Left cardiac atrium (tissue), 4 donors: ENCODE measurements at regions not wholly inside any gene's neighbourhood (a gene's known extent, or its start where the extent isn't known, plus 50 kb on each side); places are given as distances from the start of the nearest gene placed in this dataset.

Experiments used
- ATAC-seq, 2 donors: fragments of 200-7000 bp; cut with Tn5 transposase; one replicate each; pipeline ENCODE4 v1.9.1; 2020; ENCODE audit warnings: mild to moderate bottlenecking in 2 of 2, moderate library complexity in 2 of 2
- DNase-seq: peaks from one replicate; pipeline ENCODE4 v3.0.0-alpha.2; 2020
- intact Hi-C, 2 donors: fragments of 100-400 bp; cut with DNase I; formaldehyde crosslinking; loops; one replicate each; pipeline versions ENCODE4 v1.14.1 to v1.15.1; 2022 to 2023
- donor health status: DM: no; HTN: yes; CAD: no.
- donor health status: DM: no; HTN: yes; CAD: no; lungs with severe emphysema.
- donor health status: DM: yes; HTN: yes; CAD: no.
- donor health status: Dilated cardiomyopathy.

DNA sequence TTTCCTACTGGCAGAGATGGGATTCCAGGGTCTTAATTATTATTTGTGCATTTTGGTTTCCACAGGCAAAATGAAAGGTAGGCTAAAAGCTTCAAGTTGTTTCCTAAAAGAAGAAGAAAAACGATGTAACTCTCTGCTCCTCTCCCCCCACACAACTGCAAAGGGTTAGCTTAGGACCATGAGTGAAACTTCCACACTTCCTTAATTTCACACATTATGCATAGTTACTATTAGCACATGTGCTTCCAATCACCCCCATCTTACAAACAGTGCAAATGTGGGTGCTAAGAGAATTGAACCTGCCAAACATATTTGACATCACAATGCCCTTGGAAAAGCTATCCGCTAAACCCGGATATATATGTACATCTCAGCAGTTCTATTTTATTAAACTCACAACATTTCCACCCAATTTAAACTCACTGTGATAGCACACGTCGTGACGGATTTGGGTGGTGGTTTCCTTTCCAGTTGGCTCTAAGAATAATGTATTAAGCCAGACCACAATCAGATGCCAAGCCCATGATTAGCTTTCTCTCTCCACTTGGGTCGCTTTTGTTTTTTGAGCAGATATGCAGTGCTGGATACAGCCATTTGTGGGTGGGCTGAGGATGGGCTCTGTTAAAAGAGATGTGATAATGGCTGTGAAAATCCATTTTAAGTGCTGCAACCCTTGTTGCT is 245.0 kb upstream of the POU2AF2 start:
- intact Hi-C loops = no loop called here
- DNase-seq (no peak), ATAC-seq (peak; percentile 59 to 65)

- intact Hi-C loops = no loop called here
- ATAC-seq = no peak
- DNase-seq = no peak
Observed at GRCh38 chr11:110992481-110992880, 253.0 kb upstream of the POU2AF2 start.

DNA sequence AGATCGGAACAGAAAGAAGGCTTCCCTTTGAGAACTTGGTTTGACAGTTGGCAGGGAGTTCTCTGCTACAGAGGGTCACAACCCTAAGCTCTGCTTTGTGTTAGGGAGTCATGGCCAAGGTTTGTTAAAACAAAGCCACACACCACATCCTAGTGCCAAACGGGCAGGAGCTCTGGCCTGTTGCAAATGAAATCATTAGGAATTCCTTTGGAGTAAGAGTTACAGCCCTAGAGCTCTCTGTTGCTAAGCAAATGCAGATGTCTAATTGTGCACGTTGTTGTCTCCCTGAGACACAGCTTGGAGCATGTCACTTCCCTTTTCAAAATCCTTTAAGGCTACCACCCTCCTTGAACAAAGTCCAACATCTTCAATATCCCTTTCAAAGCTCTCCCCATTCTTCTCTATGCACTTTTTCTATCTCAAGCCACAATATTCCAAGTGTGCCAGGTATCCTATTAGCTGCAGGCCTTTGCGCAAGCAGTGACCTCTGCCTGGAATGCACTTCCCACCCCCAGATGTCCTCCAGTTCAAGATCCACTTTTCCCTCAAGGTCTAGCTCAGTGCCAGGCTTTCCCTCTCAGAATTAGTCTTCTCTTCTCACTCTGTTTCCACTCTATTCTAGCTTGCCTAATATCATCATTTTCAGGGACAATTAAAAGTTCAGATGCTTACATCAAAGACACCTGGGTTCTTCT is 253.7 kb upstream of the POU2AF2 start:
- ATAC-seq (peak; percentile 47 to 87), DNase-seq (no peak)
- intact Hi-C loops = no loop called here

- intact Hi-C loops = no loop called here
- ATAC-seq (peak in 1 of 2 donors; percentile 23), DNase-seq (no peak)
Observed at GRCh38 chr11:110990311-110990710, 255.2 kb upstream of the POU2AF2 start.

DNA sequence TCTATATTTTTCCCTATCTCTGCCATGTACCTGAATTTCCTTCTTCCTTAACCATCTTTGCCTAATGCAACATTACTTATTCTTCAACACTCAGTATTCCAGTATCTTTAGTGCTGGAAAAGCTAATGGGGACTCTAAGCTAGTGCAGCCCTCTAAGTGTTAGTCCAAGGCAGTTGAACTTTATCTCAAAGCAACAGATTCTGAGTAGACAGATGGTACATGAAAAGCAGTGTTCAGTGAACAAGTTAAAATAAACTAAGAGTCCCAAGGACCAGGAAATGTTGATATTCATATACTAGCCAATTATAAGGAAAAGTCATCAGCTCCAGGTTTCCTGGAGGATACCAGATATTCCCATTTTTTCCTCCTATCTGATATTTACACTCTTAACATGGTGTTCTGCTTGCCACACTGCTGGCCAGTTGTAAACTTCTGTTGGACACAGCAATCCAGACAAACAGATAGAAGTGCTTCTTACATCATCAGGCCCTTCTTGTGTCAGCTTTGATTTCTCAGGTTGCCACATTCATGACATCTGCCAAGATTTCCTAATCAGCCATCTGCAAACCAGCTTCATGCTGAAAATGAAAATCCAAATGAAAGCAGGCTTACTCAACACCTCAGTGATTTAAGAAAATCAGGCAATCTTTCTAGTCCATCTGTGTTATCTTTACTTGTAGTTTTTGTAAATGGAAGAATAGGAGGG is 255.9 kb upstream of the POU2AF2 start:
- no peak for DNase-seq
- intact Hi-C loops = no loop called here
- peak; percentile 54 to 82 for ATAC-seq

DNA sequence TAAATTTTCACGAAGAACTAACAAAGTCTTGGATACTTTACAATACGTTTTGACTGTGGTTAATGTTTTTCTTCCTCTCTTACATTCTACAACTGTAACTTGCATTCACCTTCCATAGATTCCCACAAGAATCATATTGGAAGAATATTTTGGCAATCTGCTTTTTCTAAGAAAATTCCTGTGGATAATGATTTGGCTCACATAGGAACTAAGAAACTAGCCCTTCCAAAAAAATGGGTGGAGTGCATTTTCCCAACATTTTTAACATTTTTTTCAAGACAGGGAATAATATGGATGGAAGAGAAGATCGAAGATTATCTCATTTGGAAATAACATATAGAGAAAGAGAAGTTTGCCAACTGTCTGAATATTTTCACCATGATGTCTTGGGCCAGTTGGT is 256.9 kb upstream of the POU2AF2 start:
- no peak for ATAC-seq
- DNase-seq = no peak
- intact Hi-C loops = no loop called here

- intact Hi-C loops = no loop called here
- DNase-seq = no peak
- no peak for ATAC-seq
Observed at GRCh38 chr11:110986016-110986415, 259.5 kb upstream of the POU2AF2 start.

DNA sequence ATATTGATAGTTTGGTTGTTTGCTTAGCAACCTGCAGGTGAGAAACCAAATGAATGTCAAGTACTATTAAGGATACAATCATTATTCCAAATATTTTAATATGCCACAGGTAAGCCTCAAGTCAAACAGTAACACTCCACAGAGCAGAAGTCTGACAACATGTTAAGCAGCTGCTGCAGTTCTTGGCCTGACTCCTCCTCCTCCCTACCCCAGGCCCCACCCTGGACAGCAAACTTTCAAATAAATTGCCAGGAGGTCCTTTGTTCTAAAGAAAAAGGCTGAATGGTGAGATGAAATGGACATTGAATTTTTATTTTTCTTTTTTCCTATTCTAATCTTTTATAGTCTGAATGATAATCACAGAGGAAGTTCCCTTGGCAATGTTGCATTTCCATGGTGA is 260.0 kb upstream of the POU2AF2 start:
- DNase-seq (no peak), ATAC-seq (no peak)
- intact Hi-C loops = no loop called here

- ATAC-seq = no peak
Observed at GRCh38 chr11:110984693-110985092, 260.8 kb upstream of the POU2AF2 start.

GRCh38 chr11:110984147-110984546 is 261.4 kb upstream of the POU2AF2 start:
- ATAC-seq (peak in 1 of 2 donors; percentile 27), DNase-seq (no peak)
- intact Hi-C loops = no loop called here

More at GRCh38 chr11:110984693-110985092, 260.8 kb upstream of the POU2AF2 start:
- intact Hi-C loops = no loop called here
- DNase-seq = no peak

DNA sequence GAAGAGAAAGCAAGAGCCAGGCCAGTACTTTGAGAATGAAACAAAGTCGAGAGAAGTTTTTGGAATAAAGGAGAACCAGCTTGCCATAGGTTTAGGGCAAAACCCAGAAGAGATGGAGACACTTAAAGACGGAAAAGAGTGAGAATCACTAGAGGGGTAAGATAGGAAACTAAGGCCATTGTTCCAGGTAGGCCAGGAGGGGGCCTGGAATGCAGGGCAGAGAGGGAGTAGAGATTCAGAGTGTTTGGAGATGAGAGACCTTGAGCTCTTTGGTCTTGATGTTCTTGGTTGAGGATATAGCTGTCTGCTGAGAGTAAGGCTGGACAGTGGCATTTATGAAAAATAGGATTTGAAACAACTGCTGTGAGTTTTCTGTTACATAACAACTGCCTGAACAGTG is 263.3 kb upstream of the POU2AF2 start:
- DNase-seq (no peak), ATAC-seq (no peak)
- intact Hi-C loops = no loop called here

GRCh38 chr11:110979696-110980095 is 265.8 kb upstream of the POU2AF2 start:
- DNase-seq (no peak), ATAC-seq (no peak)
- intact Hi-C loops = no loop called here

- intact Hi-C loops = no loop called here
- DNase-seq (no peak), ATAC-seq (no peak)
Observed at GRCh38 chr11:110977661-110978060, 265.4 kb upstream of the ARHGAP20 start.

DNA sequence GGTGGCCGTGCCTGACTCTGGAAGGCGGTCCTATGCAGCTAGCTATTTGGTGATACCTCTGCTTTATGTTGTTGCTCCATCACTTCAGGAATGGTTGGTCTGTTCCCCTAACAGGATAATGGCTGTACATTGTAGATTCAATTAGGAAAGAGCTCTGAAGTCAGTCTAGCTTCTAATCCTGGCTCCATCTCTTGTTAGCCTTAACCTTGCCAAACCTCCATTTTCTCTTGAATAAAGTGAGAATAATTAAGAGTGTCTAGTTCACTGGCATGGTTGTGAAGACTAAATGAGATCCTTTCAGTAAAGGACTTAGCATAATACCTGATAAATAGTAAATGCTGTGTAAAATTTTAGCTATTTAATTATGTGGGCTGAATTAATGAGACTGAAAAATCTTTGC is 262.5 kb upstream of the ARHGAP20 start:
- no peak for DNase-seq
- ATAC-seq = no peak
- intact Hi-C loops = no loop called here

DNA sequence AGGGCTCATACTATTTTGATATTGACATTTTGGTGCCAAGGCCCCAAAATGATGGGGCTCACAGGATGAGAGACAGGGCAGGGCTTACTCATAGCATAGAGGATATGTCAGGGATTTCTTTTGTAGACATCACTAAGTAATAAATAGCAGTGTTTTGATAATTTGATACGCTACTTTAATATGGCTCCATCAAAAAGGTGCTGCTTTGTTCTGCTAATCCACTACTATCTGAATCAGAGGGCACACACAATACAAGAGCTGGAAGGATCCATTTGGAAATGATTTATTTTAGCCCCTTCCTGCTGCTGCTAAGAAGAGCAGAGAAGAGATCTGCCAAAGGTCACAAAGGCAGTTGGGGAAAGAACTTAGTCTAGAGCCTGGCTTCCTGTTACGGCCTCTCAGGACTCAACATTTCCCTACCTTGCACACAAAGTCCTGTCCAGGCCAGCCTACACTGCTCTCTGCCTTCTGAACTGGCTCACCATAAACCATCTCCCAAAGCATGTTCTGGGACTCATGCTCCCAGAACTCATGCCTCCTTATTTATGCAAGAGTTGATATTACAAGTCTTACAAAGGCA is 261.3 kb upstream of the ARHGAP20 start:
- intact Hi-C loops = no loop called here

DNA sequence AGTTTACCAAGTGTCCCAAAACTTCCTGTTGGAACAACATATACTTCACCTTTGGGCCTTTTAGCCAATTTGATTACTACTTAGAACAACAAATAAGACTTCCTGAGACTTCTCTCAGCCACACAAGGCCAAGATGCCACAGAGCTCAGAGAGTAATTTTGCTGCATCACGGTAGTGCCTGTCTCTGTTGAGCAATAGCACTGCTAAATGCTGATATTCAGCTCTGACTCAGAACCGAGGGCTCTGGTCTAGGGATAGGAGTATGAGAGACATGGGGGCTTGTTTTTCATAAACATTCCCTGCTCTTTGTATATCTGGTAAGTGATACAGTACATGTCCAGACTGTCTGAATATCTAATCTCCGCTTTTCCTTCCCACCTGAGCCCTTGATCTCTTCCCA is 260.4 kb upstream of the ARHGAP20 start:
- intact Hi-C loops = no loop called here
- ATAC-seq (peak in 1 of 2 donors; percentile 93), DNase-seq (no peak)

More for the DNA sequence above, 261.3 kb upstream of the ARHGAP20 start:
- no peak for ATAC-seq
- DNase-seq = no peak

- intact Hi-C loops = no loop called here
- ATAC-seq (no peak), DNase-seq (no peak)
Observed at GRCh38 chr11:110972106-110972505, 259.9 kb upstream of the ARHGAP20 start.

GRCh38 chr11:110971140-110971539 is 258.9 kb upstream of the ARHGAP20 start:
- ATAC-seq = no peak
- intact Hi-C loops = no loop called here
- DNase-seq = no peak

DNA sequence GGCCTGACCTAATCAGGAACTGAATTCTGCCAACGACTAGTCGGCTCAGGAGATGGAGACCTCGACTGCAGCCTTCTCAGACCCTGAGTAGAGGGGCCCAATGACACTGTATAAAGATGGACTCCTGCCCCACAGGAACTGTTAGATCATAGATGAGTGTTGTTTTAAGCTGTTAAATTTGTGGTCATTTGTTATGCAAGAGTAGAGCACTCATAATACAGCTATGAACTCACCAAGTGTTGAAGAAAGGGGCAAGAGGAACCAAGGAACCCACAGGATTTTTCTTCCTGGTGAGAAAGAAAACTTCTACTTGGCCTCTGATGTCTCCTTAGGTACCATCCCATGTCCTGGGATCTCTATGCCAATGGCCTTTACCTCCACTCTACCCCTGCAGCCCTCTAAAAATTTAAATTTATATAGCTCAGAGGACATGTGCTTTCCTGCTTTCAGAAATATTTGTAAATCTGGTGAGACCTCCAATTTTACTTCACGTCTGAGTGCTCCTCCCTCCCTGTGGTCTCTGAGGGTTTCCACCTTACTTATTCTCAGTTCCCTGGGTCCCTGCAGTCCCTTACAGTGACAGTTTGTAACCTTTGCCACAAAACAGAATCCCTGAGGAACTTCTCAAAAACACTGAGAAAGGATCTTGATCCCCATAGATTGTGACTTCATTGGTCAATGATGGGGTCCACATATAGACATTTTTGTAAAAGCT is 256.3 kb upstream of the ARHGAP20 start:
- intact Hi-C loops = no loop called here
- no peak for ATAC-seq
- no peak for DNase-seq
